Transverse colon (tissue), 4 donors: ENCODE measurements at regions not wholly inside any gene's neighbourhood (a gene's known extent, or its start where the extent isn't known, plus 50 kb on each side); places are given as distances from the start of the nearest gene placed in this dataset.

Experiments used
- POLR2A ChIP-seq: fragments of 450-650 bp; IDR thresholded peaks from one replicate; pipeline ENCODE4 v1.6.1; 2016; ENCODE audit warnings: antibody characterized with exemption, mild to moderate bottlenecking, moderate library complexity
- POLR2AphosphoS5 ChIP-seq, 3 donors: sonication (generic); formaldehyde crosslinking; IDR thresholded peaks; one replicate each; pipeline ENCODE4 v1.6.1; 2016; ENCODE audit warnings: antibody characterized with exemption in 3 of 3
- TF ChIP-seq, protein P1 (sequence below), 5 experiments: fragments of 200-600 bp in 3 of 5; fragments of 450-650 bp in 2 of 5; sonication (generic) in 3 of 5; IDR thresholded peaks; 1 replicate in 2 of 5; 2 replicates in 3 of 5; pipeline ENCODE4 v1.5.1; 2016 to 2017; ENCODE audit warnings: antibody characterized with exemption in 5 of 5, inconsistent platforms in 3 of 5, mild to moderate bottlenecking in 2 of 5, moderate library complexity in 1 of 5

DNA sequence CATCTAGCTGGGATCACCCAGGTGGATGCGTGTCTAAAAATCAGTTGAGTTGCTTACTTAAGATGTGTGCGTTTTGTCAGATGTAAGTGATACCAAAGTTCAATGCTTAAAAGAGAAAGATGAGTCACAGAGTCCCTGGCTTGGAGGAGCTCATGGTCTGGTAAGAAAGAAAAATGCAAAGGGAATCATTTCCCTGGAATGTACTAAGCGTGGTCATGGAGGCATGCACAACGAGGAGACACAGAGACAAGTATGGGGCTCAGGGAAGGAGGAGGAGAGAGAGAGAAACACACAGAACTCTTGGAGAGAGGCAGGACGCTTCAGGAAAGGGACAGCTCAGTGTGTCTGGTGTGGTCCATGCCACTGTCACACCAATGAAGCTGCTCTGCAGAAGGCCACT, 186.9 kb upstream of the GMDS start:
- TF ChIP-seq, protein P1, sequence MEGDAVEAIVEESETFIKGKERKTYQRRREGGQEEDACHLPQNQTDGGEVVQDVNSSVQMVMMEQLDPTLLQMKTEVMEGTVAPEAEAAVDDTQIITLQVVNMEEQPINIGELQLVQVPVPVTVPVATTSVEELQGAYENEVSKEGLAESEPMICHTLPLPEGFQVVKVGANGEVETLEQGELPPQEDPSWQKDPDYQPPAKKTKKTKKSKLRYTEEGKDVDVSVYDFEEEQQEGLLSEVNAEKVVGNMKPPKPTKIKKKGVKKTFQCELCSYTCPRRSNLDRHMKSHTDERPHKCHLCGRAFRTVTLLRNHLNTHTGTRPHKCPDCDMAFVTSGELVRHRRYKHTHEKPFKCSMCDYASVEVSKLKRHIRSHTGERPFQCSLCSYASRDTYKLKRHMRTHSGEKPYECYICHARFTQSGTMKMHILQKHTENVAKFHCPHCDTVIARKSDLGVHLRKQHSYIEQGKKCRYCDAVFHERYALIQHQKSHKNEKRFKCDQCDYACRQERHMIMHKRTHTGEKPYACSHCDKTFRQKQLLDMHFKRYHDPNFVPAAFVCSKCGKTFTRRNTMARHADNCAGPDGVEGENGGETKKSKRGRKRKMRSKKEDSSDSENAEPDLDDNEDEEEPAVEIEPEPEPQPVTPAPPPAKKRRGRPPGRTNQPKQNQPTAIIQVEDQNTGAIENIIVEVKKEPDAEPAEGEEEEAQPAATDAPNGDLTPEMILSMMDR (IDR thresholded peaks at IDR 0.05): no peak
- no peak for TF ChIP-seq POLR2AphosphoS5 (IDR thresholded peaks at IDR 0.05)
- no peak for TF ChIP-seq POLR2A
